Effector memory CD4-positive, alpha-beta T cell (primary cell): ENCODE measurements at regions not wholly inside any gene's neighbourhood (a gene's known extent, or its start where the extent isn't known, plus 50 kb on each side); places are given as distances from the start of the nearest gene placed in this dataset.

ENCODE experiments used
- DNase-seq, 3 donors: peaks; one replicate each; pipeline ENCODE4 v3.0.0-alpha.2; 2020
- H3K27ac ChIP-seq: 2 replicates; pipeline ENCODE4 v1.7.0; 2013; ENCODE audit warnings: mild to moderate bottlenecking, low read length, moderate library complexity; ENCODE audit not compliant: insufficient read depth, poor library complexity, severe bottlenecking
- H3K27me3 ChIP-seq: replicated peaks from 2 replicates; pipeline ENCODE4 v1.7.0; 2013; ENCODE audit warnings: mild to moderate bottlenecking, low read length; ENCODE audit not compliant: insufficient read depth, control insufficient read depth, poor library complexity, severe bottlenecking
- H3K36me3 ChIP-seq: 2 replicates; pipeline ENCODE4 v1.7.0; 2013; ENCODE audit warnings: mild to moderate bottlenecking, low read length, moderate library complexity; ENCODE audit not compliant: control insufficient read depth, insufficient read depth
- H3K4me1 ChIP-seq: 2 replicates; pipeline ENCODE4 v1.7.0; 2013; ENCODE audit warnings: low read length, mild to moderate bottlenecking; ENCODE audit not compliant: control insufficient read depth, insufficient read depth, poor library complexity, severe bottlenecking
- H3K4me3 ChIP-seq: 2 replicates; pipeline ENCODE4 v1.7.0; 2013; ENCODE audit warnings: low read length, low read depth, mild to moderate bottlenecking; ENCODE audit not compliant: insufficient read depth, poor library complexity, severe bottlenecking
- H3K9me3 ChIP-seq: 2 replicates; pipeline ENCODE4 v1.7.0; 2013; ENCODE audit warnings: mild to moderate bottlenecking, low read length, moderate library complexity; ENCODE audit not compliant: control insufficient read depth

GRCh38 chr15:70395164-70395563 lies 297.4 kb upstream of the TLE3 start:
- H3K4me1 ChIP-seq, result no peaks in the 10 kb centered on the region
- DNase-seq, result no peak
- no peak overlapping the region for H3K4me3 ChIP-seq
- no peaks in the 10 kb centered on the region for H3K36me3 ChIP-seq
- no peaks in the 10 kb centered on the region for H3K27me3 ChIP-seq
- H3K27ac ChIP-seq, result no peak overlapping the region
- no peaks in the 10 kb centered on the region for H3K9me3 ChIP-seq

- Histone ChIP-seq H3K4me3 (no peak overlapping the region), H3K27me3 (no peaks in the 10 kb centered on the region), H3K4me1 (no peaks in the 10 kb centered on the region), H3K36me3 (no peaks in the 10 kb centered on the region), H3K9me3 (no peaks in the 10 kb centered on the region), H3K27ac (no peak overlapping the region)
- no peak for DNase-seq
Observed at GRCh38 chr15:70390723-70391122, 293.0 kb upstream of the TLE3 start.

GRCh38 chr15:70387993-70388392 lies 290.3 kb upstream of the TLE3 start:
- no peaks in the 10 kb centered on the region for H3K36me3 ChIP-seq
- H3K9me3 ChIP-seq, result no peaks in the 10 kb centered on the region
- no peaks in the 10 kb centered on the region for H3K27me3 ChIP-seq
- H3K27ac ChIP-seq, result no peak overlapping the region
- DNase-seq, result no peak
- H3K4me3 ChIP-seq, result no peak overlapping the region
- H3K4me1 ChIP-seq, result no peaks in the 10 kb centered on the region

GRCh38 chr15:70387081-70387480 lies 289.4 kb upstream of the TLE3 start:
- no peak for DNase-seq
- H3K36me3 ChIP-seq, result no peaks in the 10 kb centered on the region
- no peaks in the 10 kb centered on the region for H3K27me3 ChIP-seq
- H3K4me1 ChIP-seq, result no peaks in the 10 kb centered on the region
- no peak overlapping the region for H3K27ac ChIP-seq
- H3K9me3 ChIP-seq, result no peaks in the 10 kb centered on the region
- no peak overlapping the region for H3K4me3 ChIP-seq

DNA sequence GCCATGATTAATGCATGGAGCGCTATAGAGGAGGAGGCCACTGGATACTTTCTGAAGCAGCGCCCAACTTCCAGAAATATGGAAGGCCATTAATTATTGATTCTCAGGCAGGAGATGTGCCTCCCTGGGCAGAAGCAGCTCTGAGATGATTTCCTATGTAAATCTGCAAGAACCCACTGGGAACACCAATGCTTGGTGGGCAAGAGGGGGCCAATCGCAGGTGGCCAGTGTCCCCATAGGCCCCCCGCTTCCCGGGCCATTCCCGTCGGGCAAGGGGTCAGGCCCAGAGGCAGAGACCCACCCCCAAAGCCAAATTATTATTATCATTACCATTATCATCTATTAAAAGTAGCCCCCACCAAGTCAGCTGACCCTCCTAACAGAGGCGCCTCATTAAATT lies 288.0 kb upstream of the TLE3 start:
- H3K27me3 ChIP-seq, result no peaks in the 10 kb centered on the region
- no peak overlapping the region for H3K4me3 ChIP-seq
- no peaks in the 10 kb centered on the region for H3K4me1 ChIP-seq
- no peak overlapping the region for H3K27ac ChIP-seq
- H3K36me3 ChIP-seq, result no peaks in the 10 kb centered on the region
- H3K9me3 ChIP-seq, result no peaks in the 10 kb centered on the region
- no peak for DNase-seq

DNA sequence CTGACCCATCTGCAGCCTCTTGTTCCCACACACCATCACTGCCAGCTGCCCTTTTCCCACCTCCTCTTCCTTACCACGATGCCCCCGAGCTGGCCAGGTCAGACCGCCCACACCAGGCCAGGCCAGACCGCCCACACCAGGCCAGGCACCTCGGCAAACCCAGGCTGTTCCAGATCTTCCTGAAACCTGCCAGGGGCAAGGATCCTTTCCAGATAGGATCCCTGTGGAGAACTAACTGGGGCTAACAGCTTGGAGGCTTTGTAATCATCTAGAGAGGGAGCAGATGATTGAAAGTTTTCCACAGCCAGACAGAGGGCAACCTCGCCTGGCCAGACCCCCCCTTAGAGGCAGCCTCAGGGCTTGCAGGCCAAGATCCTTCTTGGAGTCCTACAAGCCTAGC lies 287.3 kb upstream of the TLE3 start:
- DNase-seq, result no peak
- no peaks in the 10 kb centered on the region for H3K27me3 ChIP-seq

DNA sequence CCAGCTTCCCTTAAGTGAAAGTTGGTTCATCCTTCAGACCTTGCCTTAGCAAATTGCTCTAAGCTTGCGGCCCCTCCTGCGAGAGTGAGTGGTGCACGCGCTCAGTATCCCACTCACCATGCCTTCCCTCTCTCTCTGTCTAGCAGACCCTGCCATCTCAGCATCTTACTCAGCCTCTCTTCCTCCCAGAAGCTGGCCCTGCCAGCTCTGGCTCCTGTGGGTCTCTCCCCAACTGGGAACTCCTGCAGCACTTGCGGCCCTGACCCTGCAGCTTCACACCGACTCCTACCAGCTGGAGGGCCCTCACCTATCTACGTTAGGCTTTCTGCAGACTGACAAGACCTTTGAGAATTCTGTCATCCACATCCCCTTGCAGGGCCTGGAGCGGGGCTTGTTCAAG lies 286.1 kb upstream of the TLE3 start:
- no peak for DNase-seq
- no peak overlapping the region for H3K4me3 ChIP-seq
- no peaks in the 10 kb centered on the region for H3K27me3 ChIP-seq
- no peak overlapping the region for H3K27ac ChIP-seq
- no peaks in the 10 kb centered on the region for H3K36me3 ChIP-seq
- H3K4me1 ChIP-seq, result no peaks in the 10 kb centered on the region
- no peaks in the 10 kb centered on the region for H3K9me3 ChIP-seq

More for the DNA sequence above, 287.3 kb upstream of the TLE3 start:
- Histone ChIP-seq H3K27ac (no peak overlapping the region), H3K9me3 (no peaks in the 10 kb centered on the region), H3K36me3 (no peaks in the 10 kb centered on the region), H3K4me3 (no peak overlapping the region), H3K4me1 (no peaks in the 10 kb centered on the region)

- no peaks in the 10 kb centered on the region for H3K4me1 ChIP-seq
- no peak overlapping the region for H3K4me3 ChIP-seq
- DNase-seq, result no peak
- no peaks in the 10 kb centered on the region for H3K36me3 ChIP-seq
- H3K9me3 ChIP-seq, result no peaks in the 10 kb centered on the region
- H3K27ac ChIP-seq, result no peak overlapping the region
- H3K27me3 ChIP-seq, result no peaks in the 10 kb centered on the region
Observed at GRCh38 chr15:70382762-70383458, 285.2 kb upstream of the TLE3 start.

DNA sequence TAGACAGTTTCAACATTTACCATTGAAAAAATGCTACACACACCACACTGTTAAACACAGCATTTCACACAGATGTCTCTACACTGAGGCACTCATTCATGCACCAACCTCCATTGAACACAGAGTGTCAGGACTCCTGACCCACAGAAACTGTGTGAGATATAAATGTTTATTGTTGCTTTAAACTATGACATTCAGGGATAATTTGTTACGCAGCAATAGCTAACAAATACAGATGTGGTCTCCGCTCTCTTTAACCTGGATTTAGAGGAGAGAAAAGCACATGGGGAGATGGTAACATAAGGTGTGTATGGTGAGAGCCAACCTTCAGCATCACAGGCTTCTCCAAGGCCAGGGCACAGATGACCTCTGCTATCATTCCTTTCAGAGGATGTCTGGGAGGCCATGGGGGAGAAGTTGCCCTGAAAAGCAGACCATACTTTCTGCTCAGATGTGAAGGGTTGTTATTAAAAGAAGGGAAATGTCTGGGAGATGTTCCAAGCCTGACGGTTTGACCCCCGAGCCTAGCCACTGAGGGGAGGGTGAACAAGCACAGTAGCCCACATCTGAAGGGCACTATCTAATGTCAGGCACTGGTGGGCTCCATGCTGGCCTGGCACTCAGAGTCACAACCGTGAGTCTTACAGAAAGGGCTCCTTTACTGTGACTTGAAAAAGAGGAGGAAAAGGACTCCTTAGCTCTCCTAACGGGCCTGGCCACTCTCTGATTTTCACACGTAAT lies 284.5 kb upstream of the TLE3 start:
- Histone ChIP-seq H3K4me1 (no peaks in the 10 kb centered on the region), H3K4me3 (no peak overlapping the region), H3K36me3 (no peaks in the 10 kb centered on the region), H3K27me3 (no peaks in the 10 kb centered on the region), H3K9me3 (no peaks in the 10 kb centered on the region), H3K27ac (no peak overlapping the region)
- DNase-seq, result no peak
